PC-3 (cell line): ENCODE measurements at regions not wholly inside any gene's neighbourhood (a gene's known extent, or its start where the extent isn't known, plus 50 kb on each side); places are given as distances from the start of the nearest gene placed in this dataset.

Experiments
- ATAC-seq: fragments of 200-7000 bp; cut with Tn5 transposase; 2 replicates; pipeline ENCODE4 v1.9.1; 2020; ENCODE audit warnings: mild to moderate bottlenecking, moderate library complexity
- BruUV-seq: library from RNA; stranded (reverse); fragments of 400-500 nt; replicated peaks from 2 replicates; lab custom pipeline; 2021; lab: Mats Ljungman, UMichigan
- CTCF ChIA-PET: fragments of 300-600 bp; sonication (Branson Sonifier 250); formaldehyde crosslinking; loops from one replicate; lab custom pipeline; 2022; ENCODE audit warnings: antibody characterized with exemption; lab: Charles Lee
- POLR2A ChIA-PET: fragments of 300-600 bp; sonication (Branson Sonifier 250); formaldehyde crosslinking; loops from one replicate; lab custom pipeline; 2022; ENCODE audit warnings: antibody characterized with exemption; ENCODE audit not compliant: unreplicated experiment; lab: Charles Lee
- DNase-seq: peaks from one replicate; pipeline ENCODE4 v3.0.0-alpha.2; 2015
- H2AFZ ChIP-seq: fragments of 300-600 bp; sonication (generic); 2 replicates; pipeline ENCODE4 v1.6.0; 2016; ENCODE audit warnings: antibody characterized with exemption, low read length
- H3F3A ChIP-seq: fragments of 300-600 bp; sonication (generic); one replicate; pipeline ENCODE4 v1.6.0; 2017; ENCODE audit warnings: antibody characterized with exemption, low read length, control low read depth, mild to moderate bottlenecking; ENCODE audit not compliant: unreplicated experiment
- H3K27ac ChIP-seq: fragments of 300-600 bp; sonication (generic); 2 replicates; pipeline ENCODE4 v1.5.1; 2016; ENCODE audit warnings: mild to moderate bottlenecking, low read length
- H3K27me3 ChIP-seq: fragments of 300-600 bp; sonication (generic); 2 replicates; pipeline ENCODE4 v1.6.1; 2016; ENCODE audit warnings: low read length, mixed read lengths
- H3K36me3 ChIP-seq: fragments of 300-600 bp; sonication (generic); 2 replicates; pipeline ENCODE4 v1.6.1; 2016; ENCODE audit warnings: low read depth, mixed run types, low read length, mixed read lengths
- H3K4me1 ChIP-seq: fragments of 300-600 bp; sonication (generic); 2 replicates; pipeline ENCODE4 v1.5.1; 2016; ENCODE audit warnings: low read length; ENCODE audit not compliant: insufficient read depth
- H3K4me2 ChIP-seq: fragments of 300-600 bp; sonication (generic); 2 replicates; pipeline ENCODE4 v1.6.0; 2016; ENCODE audit warnings: low read length
- H3K4me3 ChIP-seq: fragments of 300-600 bp; sonication (generic); 2 replicates; pipeline ENCODE4 v1.5.1; 2016; ENCODE audit warnings: mild to moderate bottlenecking, low read length, mixed read lengths
- H3K79me2 ChIP-seq: fragments of 300-600 bp; sonication (generic); 2 replicates; pipeline ENCODE4 v1.6.1; 2017; ENCODE audit warnings: low read length, mixed read lengths
- H3K9ac ChIP-seq: fragments of 300-600 bp; sonication (generic); 2 replicates; pipeline ENCODE4 v1.6.0; 2016; ENCODE audit warnings: mild to moderate bottlenecking, low read length
- H3K9me2 ChIP-seq: fragments of 300-600 bp; sonication (generic); replicated peaks from 2 replicates; pipeline ENCODE4 v1.6.1; 2016; ENCODE audit warnings: mixed run types, low read length, mixed read lengths
- H3K9me3 ChIP-seq: fragments of 300-600 bp; sonication (generic); 2 replicates; pipeline ENCODE4 v1.6.1; 2016; ENCODE audit warnings: low read length, mixed read lengths
- H4K20me1 ChIP-seq: fragments of 300-600 bp; sonication (generic); 2 replicates; pipeline ENCODE4 v1.6.1; 2016; ENCODE audit warnings: low read length, mixed read lengths
- EZH2 ChIP-seq: fragments of 300-600 bp; sonication (generic); IDR thresholded peaks from one replicate; pipeline ENCODE4 v1.6.1; 2017; ENCODE audit warnings: antibody characterized with exemption, mild to moderate bottlenecking, low read length; ENCODE audit not compliant: unreplicated experiment
- EZH2phosphoT487 ChIP-seq: fragments of 300-600 bp; sonication (generic); IDR thresholded peaks from 2 replicates; pipeline ENCODE4 v1.6.1; 2018; ENCODE audit warnings: mild to moderate bottlenecking, antibody characterized with exemption, low read length, borderline replicate concordance
- intact Hi-C: fragments of 100-400 bp; cut with micrococcal nuclease; formaldehyde crosslinking; loops from 2 replicates; pipeline ENCODE4 v1.9.0; 2023
- TF ChIP-seq, protein P1 (sequence below): fragments of 300-600 bp; sonication (generic); conservative IDR thresholded peaks from 2 replicates; pipeline ENCODE4 v1.5.1; 2017; ENCODE audit warnings: antibody characterized with exemption, low read depth, mild to moderate bottlenecking, low read length

DNA sequence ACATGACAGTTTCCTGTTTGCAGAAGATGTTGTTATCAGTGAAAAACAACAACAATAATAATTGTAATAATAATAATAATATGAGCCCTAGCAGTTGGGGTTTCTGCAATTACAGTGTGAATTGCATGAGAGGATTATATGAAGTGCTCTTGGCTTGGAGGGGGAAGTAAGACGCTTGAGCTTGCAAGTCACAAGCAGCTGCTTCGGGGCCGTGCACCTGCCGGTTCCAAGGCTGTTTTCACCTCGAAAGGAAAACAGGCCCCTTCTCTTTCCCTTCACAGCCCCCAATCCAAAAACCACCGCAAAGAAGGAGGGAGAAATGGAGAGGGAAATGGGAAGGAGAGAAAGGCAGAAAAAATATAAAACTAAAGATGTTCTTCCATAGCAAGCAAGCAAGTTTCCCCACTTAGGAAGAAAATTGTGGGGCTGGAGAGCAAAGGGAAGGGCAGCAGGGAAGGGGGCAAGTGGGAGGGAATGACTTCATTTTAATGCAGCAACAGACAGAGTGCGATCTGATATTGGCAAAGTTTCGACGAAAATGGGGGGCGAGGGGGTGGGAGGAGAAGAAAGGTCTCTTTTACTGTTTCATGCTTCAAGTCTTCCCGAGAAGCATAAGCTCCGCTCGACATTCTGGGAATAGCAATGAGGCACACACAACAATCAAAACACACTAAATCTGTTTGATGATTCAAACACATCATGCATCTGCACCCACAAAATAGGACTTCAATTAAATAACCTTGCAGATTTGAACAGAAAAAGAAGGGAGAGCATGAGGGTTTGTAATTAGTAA lies 284.2 kb upstream of the ATP11B start:
- Histone ChIP-seq H3K4me2 (no peak overlapping the region), H3F3A (no peaks in the 10 kb centered on the region), H3K27me3 (no peaks in the 10 kb centered on the region), H3K27ac (no peak overlapping the region), H2AFZ (no peak overlapping the region), H3K9me2 (no peaks in the 10 kb centered on the region), H3K79me2 (no peaks in the 10 kb centered on the region), H3K9ac (no peak overlapping the region), H3K36me3 (no peaks in the 10 kb centered on the region), H4K20me1 (no peaks in the 10 kb centered on the region), H3K4me1 (no peaks in the 10 kb centered on the region), H3K9me3 (no peaks in the 10 kb centered on the region), H3K4me3 (no peak overlapping the region)
- no TSS peak for BruUV-seq
- DNase-seq (no peak), ATAC-seq (no peak)
- intact Hi-C loops = no loop called here
- POLR2A ChIA-PET = no interaction called here
- CTCF ChIA-PET = no interaction called here
- TF ChIP-seq, protein P1, sequence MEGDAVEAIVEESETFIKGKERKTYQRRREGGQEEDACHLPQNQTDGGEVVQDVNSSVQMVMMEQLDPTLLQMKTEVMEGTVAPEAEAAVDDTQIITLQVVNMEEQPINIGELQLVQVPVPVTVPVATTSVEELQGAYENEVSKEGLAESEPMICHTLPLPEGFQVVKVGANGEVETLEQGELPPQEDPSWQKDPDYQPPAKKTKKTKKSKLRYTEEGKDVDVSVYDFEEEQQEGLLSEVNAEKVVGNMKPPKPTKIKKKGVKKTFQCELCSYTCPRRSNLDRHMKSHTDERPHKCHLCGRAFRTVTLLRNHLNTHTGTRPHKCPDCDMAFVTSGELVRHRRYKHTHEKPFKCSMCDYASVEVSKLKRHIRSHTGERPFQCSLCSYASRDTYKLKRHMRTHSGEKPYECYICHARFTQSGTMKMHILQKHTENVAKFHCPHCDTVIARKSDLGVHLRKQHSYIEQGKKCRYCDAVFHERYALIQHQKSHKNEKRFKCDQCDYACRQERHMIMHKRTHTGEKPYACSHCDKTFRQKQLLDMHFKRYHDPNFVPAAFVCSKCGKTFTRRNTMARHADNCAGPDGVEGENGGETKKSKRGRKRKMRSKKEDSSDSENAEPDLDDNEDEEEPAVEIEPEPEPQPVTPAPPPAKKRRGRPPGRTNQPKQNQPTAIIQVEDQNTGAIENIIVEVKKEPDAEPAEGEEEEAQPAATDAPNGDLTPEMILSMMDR = no peak
- TF ChIP-seq EZH2 = no peak
- TF ChIP-seq EZH2phosphoT487 = no peak

- no peaks in the 10 kb centered on the region for H3K79me2 ChIP-seq
- no peak for ATAC-seq
Measured at GRCh38 chr3:182509844-182510460, 283.4 kb upstream of the ATP11B start.

More at GRCh38 chr3:182509844-182510460, 283.4 kb upstream of the ATP11B start:
- ChIA-PET CTCF (no interaction called here), POLR2A (no interaction called here)
- no TSS peak for BruUV-seq
- Histone ChIP-seq H3K9ac (no peak overlapping the region), H3K9me2 (no peaks in the 10 kb centered on the region), H3K9me3 (no peaks in the 10 kb centered on the region), H3K27ac (no peak overlapping the region), H3F3A (no peaks in the 10 kb centered on the region), H3K4me1 (no peaks in the 10 kb centered on the region), H4K20me1 (no peaks in the 10 kb centered on the region), H3K4me2 (no peak overlapping the region), H3K4me3 (no peak overlapping the region), H3K36me3 (no peaks in the 10 kb centered on the region), H3K27me3 (no peaks in the 10 kb centered on the region), H2AFZ (no peak overlapping the region)
- intact Hi-C loops = no loop called here
- no peak for DNase-seq
- TF ChIP-seq, protein P1 = no peak
- TF ChIP-seq EZH2phosphoT487 = no peak
- TF ChIP-seq EZH2 = no peak
